ENCODE measurements at regions not wholly inside any gene's neighbourhood (a gene's known extent, or its start where the extent isn't known, plus 50 kb on each side); places are given as distances from the start of the nearest gene placed in this dataset.
"Not testable (repeated sequence)": the region's sequence is repeated elsewhere in the genome, so short reads cannot be mapped to it uniquely, and the experiment has no call there.

DNA sequence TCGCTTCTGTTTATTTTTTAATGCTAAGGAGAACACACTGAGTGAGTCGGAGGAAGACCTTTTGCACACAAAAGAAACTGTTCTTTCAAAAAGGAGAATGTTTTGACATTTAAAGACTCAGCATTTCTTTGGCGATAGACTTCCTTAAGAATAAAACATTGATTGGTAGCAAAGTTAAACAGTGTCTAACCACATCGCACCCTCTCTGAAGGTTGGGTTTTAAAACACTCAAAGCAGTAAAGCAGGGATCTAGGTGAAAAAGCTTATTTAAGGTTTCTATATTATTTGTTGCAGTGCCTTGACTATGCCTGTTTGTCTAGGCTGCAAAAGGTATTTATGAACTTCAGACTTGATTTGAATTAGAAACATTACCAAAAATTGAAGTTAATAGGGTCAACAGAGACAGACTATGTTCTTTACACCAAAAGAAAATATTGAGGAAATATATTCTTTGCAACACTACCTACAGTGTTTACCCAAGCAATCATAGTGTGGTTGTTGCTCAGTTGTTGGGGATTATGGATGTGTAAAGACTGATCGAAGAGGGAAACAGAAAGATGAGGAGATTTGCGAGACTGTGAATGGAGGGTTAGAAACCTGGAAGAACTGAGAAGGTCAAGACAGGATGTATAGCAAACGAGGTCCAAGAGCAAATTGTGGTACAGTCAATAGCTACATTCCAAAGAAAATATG is 297.8 kb upstream of the SLC39A10 start:
- no peak for DNase-seq
- H3K36me3 Mint-ChIP-seq: no peaks in the 10 kb centered on the region
- peaks cover 3 to 15% of the 10 kb centered on the region in 2 donors for H3K4me1 Mint-ChIP-seq
- no peak overlapping the region for H3K4me3 Mint-ChIP-seq
- peaks cover 2 to 4% of the 10 kb centered on the region in 2 donors for H3K9me3 Mint-ChIP-seq
- H3K27me3 Mint-ChIP-seq: no peaks in the 10 kb centered on the region
- ATAC-seq (replicated peaks): no peak
- H3K27ac Mint-ChIP-seq: no peak overlapping the region

DNA sequence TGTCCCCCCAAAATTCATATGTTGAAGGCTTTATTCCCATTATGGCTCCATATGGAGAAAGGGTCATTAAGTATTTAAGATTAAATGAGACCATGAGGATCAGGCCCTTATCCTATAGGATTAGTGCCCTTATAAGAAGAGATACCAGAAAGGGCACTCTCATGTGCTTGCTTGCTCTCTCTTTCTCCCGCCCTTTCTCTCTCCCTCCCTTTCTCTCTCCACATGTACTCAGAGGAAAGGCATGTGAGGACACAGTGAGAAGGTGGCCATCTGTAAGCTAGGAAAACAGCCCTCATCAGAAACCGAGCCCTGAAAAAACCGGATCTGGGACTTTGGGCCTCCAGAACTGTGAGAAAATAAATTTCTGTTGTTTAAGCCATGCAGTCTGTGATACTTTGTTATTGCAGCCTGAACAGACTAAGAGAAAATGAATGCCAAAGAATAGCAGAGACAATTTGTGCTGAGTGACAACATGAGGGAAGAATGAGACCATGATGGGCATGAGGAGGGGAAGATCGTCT is 300.0 kb upstream of the SLC39A10 start:
- H3K36me3 Mint-ChIP-seq: no peaks in the 10 kb centered on the region
- no peak for DNase-seq
- no peak for ATAC-seq (replicated peaks)
- peaks cover 3 to 15% of the 10 kb centered on the region in 2 donors for H3K4me1 Mint-ChIP-seq
- no peak overlapping the region for H3K27ac Mint-ChIP-seq
- peaks cover 2 to 4% of the 10 kb centered on the region in 2 donors for H3K9me3 Mint-ChIP-seq
- no peak overlapping the region for H3K4me3 Mint-ChIP-seq
- no peaks in the 10 kb centered on the region for H3K27me3 Mint-ChIP-seq

DNA sequence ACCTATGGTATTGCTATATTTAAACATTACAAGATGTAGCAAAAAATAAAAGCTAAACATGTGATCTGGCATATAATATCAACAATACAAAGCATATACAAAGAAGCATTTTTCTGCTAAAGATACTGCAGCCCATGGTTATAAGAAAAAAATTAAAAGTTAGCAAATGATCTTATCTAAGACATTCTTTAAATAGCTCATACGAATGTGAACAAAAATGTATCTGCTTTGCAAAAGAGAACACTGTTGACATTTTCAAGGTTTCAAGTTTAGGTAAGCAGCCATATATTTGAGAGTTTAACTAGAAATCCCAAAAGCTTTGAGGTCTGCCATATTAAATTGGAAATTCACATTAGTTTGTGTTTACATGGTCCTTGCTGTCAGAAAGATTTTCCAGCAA is 301.0 kb upstream of the SLC39A10 start:
- DNase-seq: no peak
- H3K4me3 Mint-ChIP-seq: no peak overlapping the region
- H3K9me3 Mint-ChIP-seq: peaks cover 2 to 4% of the 10 kb centered on the region in 2 donors
- peaks cover 3 to 15% of the 10 kb centered on the region in 2 donors for H3K4me1 Mint-ChIP-seq
- no peaks in the 10 kb centered on the region for H3K36me3 Mint-ChIP-seq
- no peak for ATAC-seq (replicated peaks)
- H3K27ac Mint-ChIP-seq: no peak overlapping the region
- no peaks in the 10 kb centered on the region for H3K27me3 Mint-ChIP-seq

DNA sequence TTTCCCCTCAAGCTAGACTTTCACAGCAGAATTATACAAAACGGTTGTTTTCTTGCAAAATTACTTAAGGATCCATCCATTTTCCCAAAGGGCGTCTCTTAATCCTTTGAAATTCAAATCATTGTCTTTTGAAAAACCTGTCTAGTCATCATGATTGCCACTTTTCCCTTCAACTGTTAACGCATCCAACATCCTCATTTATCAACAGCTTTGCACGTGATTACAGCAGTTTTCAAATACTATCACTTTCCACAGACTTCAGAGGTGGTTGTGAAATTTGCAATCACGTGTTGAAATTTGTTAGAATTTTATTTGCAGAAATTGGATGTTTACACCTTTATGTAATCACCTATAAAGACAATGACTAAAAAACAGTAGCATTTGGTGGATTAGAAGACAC is 304.4 kb upstream of the SLC39A10 start:
- Mint-ChIP-seq H3K36me3 (peaks cover 2 to 3% of the 10 kb centered on the region in 2 donors), H3K27ac (no peak overlapping the region)
- ATAC-seq (replicated peaks): no peak

DNA sequence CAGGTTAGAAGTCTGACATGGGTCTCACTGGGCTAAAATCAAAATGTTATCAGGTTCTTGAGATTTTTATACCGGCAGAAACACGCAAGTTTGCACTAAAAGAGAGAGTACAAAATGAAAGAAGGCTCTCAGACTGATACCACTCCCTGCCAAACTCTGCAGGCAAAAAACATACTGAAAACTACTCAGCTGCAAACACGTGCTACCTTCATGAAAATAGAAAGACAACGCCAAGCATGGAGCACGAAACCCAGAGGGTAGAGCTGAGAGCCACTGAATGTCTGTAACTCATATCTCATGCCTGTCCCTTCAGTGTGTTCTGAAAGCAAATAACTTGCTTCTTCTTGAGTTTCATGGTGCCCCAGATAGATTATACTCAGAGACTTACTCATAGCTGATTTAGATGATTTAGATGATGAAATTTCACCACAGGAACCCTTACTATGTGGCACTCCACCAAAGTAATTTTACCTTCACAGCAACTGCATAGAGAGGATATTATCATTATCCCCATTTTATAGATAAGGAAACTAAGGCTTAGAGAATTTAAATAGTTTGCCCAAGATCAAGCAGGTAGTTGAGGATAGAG is 313.0 kb upstream of the SLC39A10 start:
- no peak overlapping the region for H3K27ac Mint-ChIP-seq
- no peaks in the 10 kb centered on the region for H3K27me3 Mint-ChIP-seq
- H3K9me3 Mint-ChIP-seq: peaks cover 0 to 1% of the 10 kb centered on the region in 2 donors
- peaks cover 2 to 11% of the 10 kb centered on the region in 2 donors for H3K4me1 Mint-ChIP-seq
- ATAC-seq (replicated peaks): peak; percentile 12 to 14
- H3K36me3 Mint-ChIP-seq: no peaks in the 10 kb centered on the region
- H3K4me3 Mint-ChIP-seq: no peak overlapping the region
- DNase-seq: no peak

More for the DNA sequence above, 304.4 kb upstream of the SLC39A10 start:
- no peak for DNase-seq
- Mint-ChIP-seq H3K4me3 (no peak overlapping the region), H3K27me3 (no peaks in the 10 kb centered on the region), H3K9me3 (peaks cover 5 to 8% of the 10 kb centered on the region in 2 donors), H3K4me1 (no peaks in the 10 kb centered on the region)

DNA sequence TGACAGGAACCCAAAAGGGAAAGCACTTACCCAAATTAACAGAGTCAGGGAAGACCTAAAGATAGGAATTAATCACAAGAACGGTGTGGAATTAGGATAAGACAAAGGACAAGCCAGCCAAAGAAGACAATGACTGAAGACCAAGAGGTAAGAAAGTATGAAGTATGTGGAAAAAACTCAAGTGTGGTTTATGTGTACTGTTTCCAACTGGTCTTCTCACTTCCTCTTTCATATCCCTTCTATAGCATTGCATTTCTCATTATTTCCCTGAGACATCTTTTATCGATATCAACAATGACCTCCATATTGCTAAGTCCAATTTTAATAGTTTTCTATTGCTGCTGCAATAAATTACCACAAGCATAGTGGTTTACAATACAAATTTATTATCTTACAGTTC is 313.5 kb upstream of the SLC39A10 start:
- peaks cover 0 to under 1% of the 10 kb centered on the region in 2 donors for H3K27me3 Mint-ChIP-seq
- H3K27ac Mint-ChIP-seq: no peak overlapping the region
- ATAC-seq (replicated peaks): peak; percentile 83 to 97
- H3K36me3 Mint-ChIP-seq: no peaks in the 10 kb centered on the region
- peaks cover 5 to 14% of the 10 kb centered on the region in 2 donors for H3K4me1 Mint-ChIP-seq
- DNase-seq: no peak
- no peak overlapping the region for H3K4me3 Mint-ChIP-seq
- H3K9me3 Mint-ChIP-seq: peaks cover 0 to 1% of the 10 kb centered on the region in 2 donors

DNA sequence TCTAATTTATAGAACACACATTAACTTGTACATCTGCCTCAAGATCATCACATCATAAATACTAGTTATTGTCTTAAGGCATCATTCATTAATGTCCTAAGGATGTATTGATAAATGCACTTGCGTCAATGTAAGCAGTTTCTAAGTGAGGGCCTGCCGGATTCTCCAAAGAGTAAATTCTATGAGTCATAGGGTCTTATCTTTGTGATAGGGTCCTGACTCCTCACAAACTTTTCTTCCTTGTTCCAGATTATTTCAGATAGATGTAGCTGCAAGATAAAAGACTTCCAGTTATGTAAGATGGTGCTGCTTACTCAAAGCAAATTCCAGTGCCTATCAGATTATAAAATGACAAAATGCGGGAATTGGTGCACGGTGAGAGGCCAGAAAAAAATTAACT is 315.0 kb upstream of the SLC39A10 start:
- Mint-ChIP-seq H3K4me1 (peaks cover 13 to 27% of the 10 kb centered on the region in 2 donors), H3K9me3 (peaks cover 0 to 1% of the 10 kb centered on the region in 2 donors), H3K4me3 (no peak overlapping the region), H3K27ac (no peak overlapping the region), H3K27me3 (peaks cover 0 to 4% of the 10 kb centered on the region in 2 donors), H3K36me3 (no peaks in the 10 kb centered on the region)
- no peak for ATAC-seq (replicated peaks)
- DNase-seq: no peak

DNA sequence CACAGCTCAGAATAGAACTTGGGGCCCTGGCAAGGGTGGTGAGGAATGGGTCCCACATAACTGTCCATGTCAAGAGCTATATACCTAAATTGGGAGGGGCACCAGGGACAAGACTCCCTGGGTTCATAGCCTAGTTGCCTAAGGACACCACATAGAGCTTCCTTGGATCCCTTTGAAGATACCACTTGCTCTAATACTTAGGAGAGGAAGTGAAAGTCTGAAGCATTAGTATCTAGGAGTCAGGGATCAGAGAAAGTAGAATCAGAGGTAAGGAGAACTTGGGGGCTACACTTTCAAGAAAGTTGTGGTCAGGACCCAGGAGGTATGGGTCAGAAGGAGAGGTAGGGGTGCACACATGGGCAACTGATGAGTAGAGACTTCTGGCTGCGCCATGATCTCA is 318.2 kb upstream of the SLC39A10 start:
- no peak for DNase-seq
- ATAC-seq (replicated peaks): no peak
- H3K27me3 Mint-ChIP-seq: peaks cover 0 to 4% of the 10 kb centered on the region in 2 donors
- peaks cover 0 to 5% of the 10 kb centered on the region in 2 donors for H3K9me3 Mint-ChIP-seq
- H3K4me3 Mint-ChIP-seq: no peak overlapping the region
- no peak overlapping the region for H3K27ac Mint-ChIP-seq
- H3K4me1 Mint-ChIP-seq: peaks cover 13 to 25% of the 10 kb centered on the region in 2 donors
- no peaks in the 10 kb centered on the region for H3K36me3 Mint-ChIP-seq

DNA sequence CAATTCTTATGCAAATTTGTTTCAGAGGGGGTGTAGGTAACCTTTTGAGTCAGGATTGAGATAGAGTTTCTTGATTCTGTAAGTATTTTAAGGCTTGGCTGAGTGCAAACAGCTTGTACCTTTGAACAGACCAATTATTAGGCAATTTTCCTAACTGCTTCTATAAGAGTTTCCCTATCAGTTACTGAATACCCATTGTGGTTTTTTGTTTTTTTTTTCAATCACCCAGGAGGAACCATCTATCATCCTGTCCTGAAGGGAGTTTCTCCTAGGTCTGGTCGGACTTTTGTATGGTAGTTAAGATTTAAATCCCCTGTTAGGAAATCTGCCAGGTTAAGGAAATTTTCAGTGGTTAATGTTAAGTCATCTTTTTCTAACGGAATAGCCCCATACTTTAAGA is 319.4 kb upstream of the SLC39A10 start:
- Mint-ChIP-seq H3K36me3 (no peaks in the 10 kb centered on the region), H3K27me3 (peaks cover 0 to 4% of the 10 kb centered on the region in 2 donors), H3K27ac (no peak overlapping the region), H3K4me3 (no peak overlapping the region), H3K4me1 (peaks cover 11 to 16% of the 10 kb centered on the region in 2 donors), H3K9me3 (peaks cover 0 to 3% of the 10 kb centered on the region in 2 donors)
- no peak for ATAC-seq (replicated peaks)
- no peak for DNase-seq

DNA sequence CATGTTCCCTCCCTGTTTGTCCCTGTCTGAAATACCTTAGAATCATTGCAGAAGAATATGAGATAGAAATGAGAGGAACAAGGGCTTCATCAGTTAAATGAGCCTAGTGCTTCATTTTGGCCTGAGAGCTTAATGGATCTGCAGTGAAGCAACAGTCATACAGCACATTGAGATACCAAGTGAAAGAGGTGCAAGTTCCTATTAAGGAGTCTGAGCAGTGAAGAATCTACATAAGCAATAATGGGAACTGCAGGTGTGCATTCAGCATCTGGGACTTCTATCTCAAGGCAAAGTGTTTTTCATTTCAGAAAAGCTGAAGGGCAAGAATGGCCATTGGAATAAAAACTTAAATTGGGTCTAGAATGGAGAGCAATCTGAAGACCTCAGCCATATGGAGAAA is 323.2 kb upstream of the SLC39A10 start:
- DNase-seq: no peak
- ATAC-seq (replicated peaks): no peak
- H3K27me3 Mint-ChIP-seq: peaks cover 0 to 4% of the 10 kb centered on the region in 2 donors
- no peak overlapping the region for H3K27ac Mint-ChIP-seq
- peaks cover 10 to 24% of the 10 kb centered on the region in 2 donors for H3K4me1 Mint-ChIP-seq
- H3K9me3 Mint-ChIP-seq: peaks cover 0 to 3% of the 10 kb centered on the region in 2 donors
- no peaks in the 10 kb centered on the region for H3K36me3 Mint-ChIP-seq
- H3K4me3 Mint-ChIP-seq: no peak overlapping the region

DNA sequence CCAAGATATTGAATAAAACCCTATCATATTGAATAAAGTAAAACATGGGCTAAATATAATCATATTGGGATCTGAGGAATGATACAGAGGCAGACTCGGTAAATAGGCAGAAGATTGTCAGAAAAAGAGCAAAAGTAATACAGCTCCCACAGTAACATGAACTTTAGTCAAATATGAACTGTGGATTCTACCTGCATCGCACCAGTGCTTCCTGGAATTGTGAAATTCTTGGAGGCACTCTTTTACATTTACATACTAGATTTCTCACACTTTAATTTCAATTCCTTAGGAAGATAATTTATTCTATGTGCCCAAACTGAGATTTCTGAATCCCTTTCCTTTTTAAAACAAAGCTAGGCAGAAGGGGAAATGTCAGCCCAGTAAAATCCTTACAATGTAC is 325.1 kb upstream of the SLC39A10 start:
- no peak overlapping the region for H3K4me3 Mint-ChIP-seq
- H3K36me3 Mint-ChIP-seq: no peaks in the 10 kb centered on the region
- no peak overlapping the region for H3K27ac Mint-ChIP-seq
- H3K9me3 Mint-ChIP-seq: peaks cover 0 to 3% of the 10 kb centered on the region in 2 donors
- no peaks in the 10 kb centered on the region for H3K27me3 Mint-ChIP-seq
- DNase-seq: no peak
- ATAC-seq (replicated peaks): no peak
- H3K4me1 Mint-ChIP-seq: peaks cover 0 to 8% of the 10 kb centered on the region in 2 donors

DNA sequence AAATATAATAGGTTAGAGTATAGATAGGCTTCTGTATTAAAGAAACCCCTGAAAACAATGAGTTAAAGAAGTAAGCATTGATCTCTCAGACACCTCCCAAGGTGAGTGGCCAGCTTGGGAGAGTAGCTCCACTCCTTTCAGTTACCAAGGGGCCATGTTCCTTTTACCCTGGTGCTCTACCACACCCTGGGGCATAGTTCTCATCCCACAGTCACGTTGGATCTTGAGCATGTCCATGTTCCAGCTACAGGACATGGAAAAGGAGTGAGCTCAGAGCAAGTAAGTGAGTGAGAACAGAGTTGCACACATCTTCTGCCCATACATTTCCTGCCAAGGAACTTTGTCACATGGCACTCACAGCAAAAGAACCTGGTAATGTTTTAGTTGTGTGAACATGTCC is 325.9 kb upstream of the SLC39A10 start:
- Mint-ChIP-seq H3K4me1 (peaks cover 0 to 8% of the 10 kb centered on the region in 2 donors), H3K4me3 (no peak overlapping the region), H3K36me3 (no peaks in the 10 kb centered on the region), H3K9me3 (peaks cover 0 to 3% of the 10 kb centered on the region in 2 donors), H3K27me3 (no peaks in the 10 kb centered on the region), H3K27ac (no peak overlapping the region)
- no peak for ATAC-seq (replicated peaks)
- no peak for DNase-seq

DNA sequence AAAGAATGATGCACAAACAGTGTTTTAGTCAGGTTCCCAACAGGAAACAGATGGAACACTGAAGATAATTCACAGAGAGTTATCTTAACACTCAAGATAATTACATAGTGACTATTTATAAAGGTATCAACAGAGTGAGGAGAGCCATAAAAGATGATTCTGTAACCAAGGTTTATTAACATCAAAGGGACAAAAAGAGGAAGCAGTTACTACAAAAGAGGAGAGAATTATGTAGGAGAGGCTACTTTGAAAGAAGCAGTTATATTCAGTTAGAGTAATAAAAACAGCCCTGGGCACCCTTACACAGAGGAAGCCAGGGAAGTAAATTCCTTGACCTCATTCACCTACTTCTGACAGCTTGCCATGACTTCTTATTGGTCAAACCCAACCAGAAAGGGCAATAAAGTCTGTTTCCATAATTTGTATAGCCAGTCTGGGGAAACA is 326.5 kb upstream of the SLC39A10 start:
- H3K4me1 Mint-ChIP-seq: peaks cover 0 to 8% of the 10 kb centered on the region in 2 donors
- no peak overlapping the region for H3K27ac Mint-ChIP-seq
- H3K4me3 Mint-ChIP-seq: no peak overlapping the region
- peaks cover 0 to 3% of the 10 kb centered on the region in 2 donors for H3K9me3 Mint-ChIP-seq
- DNase-seq: no peak
- no peaks in the 10 kb centered on the region for H3K27me3 Mint-ChIP-seq
- no peaks in the 10 kb centered on the region for H3K36me3 Mint-ChIP-seq
- peak in 1 of 2 donors; percentile 31 for ATAC-seq (replicated peaks)

DNA sequence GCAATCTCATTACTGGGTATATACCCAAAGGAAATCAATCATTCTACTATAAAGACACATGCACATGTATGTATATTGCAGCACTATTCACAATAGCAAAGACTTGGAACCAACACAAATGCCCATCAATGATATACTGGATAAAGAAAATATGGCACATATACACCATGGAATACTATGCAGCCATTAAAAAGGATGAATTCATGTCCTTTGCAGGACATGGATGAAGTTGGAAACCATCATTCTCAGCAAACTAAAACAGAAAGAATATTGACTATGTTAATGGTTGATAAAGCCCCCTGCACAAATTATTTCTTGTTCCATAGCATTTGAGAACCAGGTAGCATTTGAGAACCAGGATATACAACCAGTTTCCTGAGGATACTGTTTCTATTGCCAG is 327.2 kb upstream of the SLC39A10 start:
- H3K27me3 Mint-ChIP-seq: not testable (repeated sequence)

DNA sequence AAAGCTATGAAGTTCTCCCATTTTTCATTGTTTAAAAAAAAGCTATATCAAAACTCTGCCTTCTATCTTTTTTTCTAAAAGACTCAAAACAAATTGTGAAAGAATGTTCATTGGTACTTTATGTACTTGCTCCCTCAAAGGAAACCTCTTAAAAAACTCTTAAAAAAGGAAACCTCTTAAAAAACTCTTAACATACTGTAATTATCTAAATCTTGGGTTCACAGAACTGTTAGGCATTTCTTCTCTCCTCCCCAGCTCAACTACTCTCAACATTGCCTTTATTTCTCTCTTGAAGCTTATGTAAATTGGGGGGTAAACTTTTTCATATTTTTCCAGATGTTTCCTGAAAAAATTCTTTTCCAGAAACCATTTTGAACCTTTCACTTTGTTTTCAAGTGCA is 330.5 kb upstream of the SLC39A10 start:
- Mint-ChIP-seq H3K27me3 (no peaks in the 10 kb centered on the region), H3K4me1 (peaks cover 0 to 8% of the 10 kb centered on the region in 2 donors), H3K9me3 (peaks cover 0 to 4% of the 10 kb centered on the region in 2 donors), H3K4me3 (no peak overlapping the region), H3K27ac (no peak overlapping the region), H3K36me3 (no peaks in the 10 kb centered on the region)
- DNase-seq (no peak), ATAC-seq (replicated peaks) (no peak)

More for the DNA sequence above, 327.2 kb upstream of the SLC39A10 start:
- H3K9me3 Mint-ChIP-seq; H3K4me1 Mint-ChIP-seq; ATAC-seq (replicated peaks); DNase-seq; H3K4me3 Mint-ChIP-seq; H3K27ac Mint-ChIP-seq; H3K36me3 Mint-ChIP-seq: not testable (repeated sequence)
